Activated CD4-positive, alpha-beta T cell treated with anti-CD3 and anti-CD28 coated beads, Interleukin-10, Interleukin-2, amounts not matched to agents 100 ng/mL and 50 ng/mL, durations not matched to agents 16 hours and 8 hours (primary cell): ENCODE measurements at regions not wholly inside any gene's neighbourhood (a gene's known extent, or its start where the extent isn't known, plus 50 kb on each side); places are given as distances from the start of the nearest gene placed in this dataset.
"Not testable (repeated sequence)": the region's sequence is repeated elsewhere in the genome, so short reads cannot be mapped to it uniquely, and the experiment has no call there.

ENCODE experiments used
- DNase-seq: peaks from one replicate; pipeline ENCODE4 v3.0.0-alpha.2; 2020

DNA sequence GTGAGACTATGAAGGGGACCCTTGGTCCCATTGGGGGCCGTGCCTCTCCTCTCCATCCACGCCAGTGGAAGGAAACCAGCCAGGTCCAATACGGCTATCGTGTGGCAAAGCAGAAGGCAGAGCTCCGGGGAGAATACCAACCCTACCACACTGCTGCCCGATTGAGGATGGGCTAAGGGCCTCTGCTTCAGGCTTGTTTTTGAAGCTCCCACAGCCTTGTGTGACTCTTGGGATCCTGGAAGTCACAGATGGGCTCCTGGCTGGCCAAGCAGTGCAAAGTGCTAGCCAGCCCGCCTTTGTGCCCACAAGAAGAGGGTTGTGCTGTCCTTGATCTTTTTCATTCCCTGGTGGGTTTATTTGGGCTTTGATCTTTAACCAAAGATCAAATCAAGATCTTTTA lies 70.6 kb upstream of the ID2 start:
- DNase-seq: no peak

DNA sequence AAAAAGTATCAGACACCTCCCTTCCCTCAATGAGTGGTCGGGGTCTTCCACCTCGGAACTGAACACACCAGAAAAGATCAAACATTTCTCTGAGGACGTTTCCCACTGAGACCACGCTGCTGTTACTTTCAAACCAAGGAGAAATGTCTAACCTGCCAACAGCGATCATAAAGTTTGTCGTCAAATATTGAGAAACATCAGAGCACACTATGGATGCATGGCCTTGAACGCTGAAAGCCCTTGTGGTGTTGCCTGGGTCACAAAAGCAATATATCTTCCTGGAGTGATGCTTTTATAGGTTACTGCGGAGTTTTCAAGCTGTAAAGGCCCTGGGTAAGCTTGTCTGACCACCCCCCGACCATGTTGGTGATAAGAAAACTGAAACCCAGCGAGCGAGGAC lies 70.2 kb upstream of the ID2 start:
- no peak for DNase-seq

GRCh38 chr2:8612734-8613179 lies 69.1 kb upstream of the ID2 start:
- DNase-seq: no peak

- DNase-seq: not testable (repeated sequence)
These were observed 68.5 kb upstream of the ID2 start for GRCh38 chr2:8613207-8613999.

GRCh38 chr2:8614646-8615045 lies 67.2 kb upstream of the ID2 start:
- no peak for DNase-seq

DNA sequence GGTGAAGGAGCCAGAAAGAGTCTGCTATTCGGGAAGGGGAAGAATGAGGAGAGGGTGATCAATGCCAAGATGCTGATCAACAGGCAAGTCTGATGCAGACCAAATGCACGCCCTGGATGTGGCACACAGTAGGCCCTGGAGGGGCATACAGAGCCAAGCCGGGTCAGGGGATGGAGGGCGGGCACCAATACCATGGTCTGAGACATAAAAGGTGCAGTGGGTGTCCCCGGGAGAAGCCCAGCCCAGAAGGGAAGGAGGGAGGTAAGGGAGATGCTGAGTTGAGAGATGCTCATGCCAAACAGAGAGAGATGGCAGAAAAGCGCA lies 66.6 kb upstream of the ID2 start:
- DNase-seq: no peak

DNA sequence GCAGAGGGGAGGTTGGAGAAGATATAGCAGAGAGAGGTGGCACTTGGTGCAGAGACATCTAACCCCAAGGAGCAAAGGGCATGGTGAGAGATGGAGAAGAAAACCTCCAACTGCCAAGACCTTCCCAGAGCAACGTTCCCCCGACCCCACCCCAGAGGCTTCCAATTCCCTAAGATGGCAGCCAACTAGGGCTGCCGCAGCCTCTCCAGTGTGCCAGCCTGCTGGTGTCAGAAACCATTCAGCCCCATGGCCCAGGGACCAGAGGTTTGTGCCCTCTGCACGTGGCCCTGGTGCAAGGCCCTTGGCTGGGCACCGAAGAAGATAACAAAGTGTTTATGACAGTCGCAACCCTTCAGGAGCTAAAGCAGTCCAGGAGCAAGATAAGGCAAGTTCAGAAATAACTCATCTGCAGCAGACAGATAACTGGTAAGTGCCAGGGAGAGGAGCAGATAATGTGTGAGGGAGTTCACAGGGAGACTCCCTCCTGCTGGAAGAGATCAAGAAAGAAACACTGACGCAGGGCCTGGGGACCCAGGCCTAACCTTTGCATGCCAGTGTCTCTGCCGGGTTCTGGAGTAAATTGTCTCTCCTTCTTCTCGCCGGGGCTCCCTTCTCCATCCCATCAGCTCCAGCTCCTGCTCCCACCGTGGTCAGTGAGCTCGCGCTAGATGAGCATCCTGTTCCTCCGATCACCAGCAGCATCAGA lies 66.1 kb upstream of the ID2 start:
- no peak for DNase-seq

- DNase-seq: no peak
These were observed 64.8 kb upstream of the ID2 start for GRCh38 chr2:8617048-8617447.

- no peak for DNase-seq
These were observed 64.3 kb upstream of the ID2 start for GRCh38 chr2:8617590-8617989.

GRCh38 chr2:8619071-8619470 lies 62.8 kb upstream of the ID2 start:
- no peak for DNase-seq

- DNase-seq: no peak
These were observed 61.1 kb upstream of the ID2 start for GRCh38 chr2:8620611-8621382.

GRCh38 chr2:8622199-8622911 lies 59.5 kb upstream of the ID2 start:
- no peak for DNase-seq

DNA sequence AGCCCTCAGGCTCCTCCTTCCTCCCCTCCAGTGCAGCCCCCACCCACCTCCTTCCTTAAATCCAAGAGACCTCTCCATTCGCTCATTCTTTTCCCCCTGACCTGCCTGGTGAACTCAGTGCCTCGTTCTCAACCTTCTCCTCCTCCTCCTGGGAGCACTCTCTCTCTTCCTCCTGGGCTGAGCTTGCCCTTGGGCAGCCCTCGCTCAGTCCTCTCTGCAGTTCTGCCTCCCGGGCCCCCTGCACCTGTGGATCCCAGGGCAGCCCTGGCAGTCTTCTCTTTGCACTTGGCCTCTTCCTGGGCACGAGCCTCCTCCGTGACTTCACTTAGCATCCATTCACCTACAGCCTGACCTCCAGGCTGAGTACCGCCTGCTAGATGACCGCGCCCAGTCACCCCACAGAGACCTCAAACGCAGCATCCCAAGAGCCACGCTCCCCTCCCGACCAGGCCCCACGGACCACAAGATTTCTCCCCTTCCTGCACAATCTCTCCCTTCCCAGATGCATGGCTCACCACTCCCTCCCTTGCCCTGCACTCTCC lies 58.9 kb upstream of the ID2 start:
- DNase-seq: no peak

- no peak for DNase-seq
These were observed 58.3 kb upstream of the ID2 start for GRCh38 chr2:8623576-8623957.

DNA sequence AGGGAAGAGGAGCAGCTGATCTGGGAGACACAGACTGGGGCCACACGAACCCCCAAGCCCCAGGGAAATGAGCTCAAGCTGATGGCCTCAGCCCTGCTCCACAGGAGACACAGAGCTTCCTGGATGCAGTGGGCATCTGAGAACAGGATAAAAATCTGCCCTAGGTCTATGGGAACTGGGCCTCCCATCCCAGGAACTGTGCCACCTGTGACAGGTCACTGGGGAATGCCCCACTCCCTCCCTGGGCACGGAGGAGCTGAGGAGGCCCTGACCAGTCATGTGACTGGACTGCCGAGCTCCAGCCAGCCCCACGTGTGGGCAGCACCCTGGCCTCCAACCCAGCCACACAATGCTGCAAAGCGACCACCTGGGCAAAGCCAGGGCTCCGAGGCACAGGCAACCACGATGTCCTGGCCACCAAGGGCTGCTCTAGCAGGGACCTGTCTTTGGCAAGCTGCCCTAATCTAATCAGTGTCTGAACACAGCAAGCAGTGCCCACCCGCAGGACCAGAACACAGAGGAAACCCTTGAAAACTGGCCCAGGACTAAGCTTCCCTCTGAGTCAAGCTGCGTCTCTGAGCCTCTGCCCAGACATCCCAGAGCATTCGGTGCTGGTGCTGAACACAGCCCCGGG lies 57.8 kb upstream of the ID2 start:
- no peak for DNase-seq

- no peak for DNase-seq
These were observed 56.9 kb upstream of the ID2 start for GRCh38 chr2:8624855-8625398.

DNA sequence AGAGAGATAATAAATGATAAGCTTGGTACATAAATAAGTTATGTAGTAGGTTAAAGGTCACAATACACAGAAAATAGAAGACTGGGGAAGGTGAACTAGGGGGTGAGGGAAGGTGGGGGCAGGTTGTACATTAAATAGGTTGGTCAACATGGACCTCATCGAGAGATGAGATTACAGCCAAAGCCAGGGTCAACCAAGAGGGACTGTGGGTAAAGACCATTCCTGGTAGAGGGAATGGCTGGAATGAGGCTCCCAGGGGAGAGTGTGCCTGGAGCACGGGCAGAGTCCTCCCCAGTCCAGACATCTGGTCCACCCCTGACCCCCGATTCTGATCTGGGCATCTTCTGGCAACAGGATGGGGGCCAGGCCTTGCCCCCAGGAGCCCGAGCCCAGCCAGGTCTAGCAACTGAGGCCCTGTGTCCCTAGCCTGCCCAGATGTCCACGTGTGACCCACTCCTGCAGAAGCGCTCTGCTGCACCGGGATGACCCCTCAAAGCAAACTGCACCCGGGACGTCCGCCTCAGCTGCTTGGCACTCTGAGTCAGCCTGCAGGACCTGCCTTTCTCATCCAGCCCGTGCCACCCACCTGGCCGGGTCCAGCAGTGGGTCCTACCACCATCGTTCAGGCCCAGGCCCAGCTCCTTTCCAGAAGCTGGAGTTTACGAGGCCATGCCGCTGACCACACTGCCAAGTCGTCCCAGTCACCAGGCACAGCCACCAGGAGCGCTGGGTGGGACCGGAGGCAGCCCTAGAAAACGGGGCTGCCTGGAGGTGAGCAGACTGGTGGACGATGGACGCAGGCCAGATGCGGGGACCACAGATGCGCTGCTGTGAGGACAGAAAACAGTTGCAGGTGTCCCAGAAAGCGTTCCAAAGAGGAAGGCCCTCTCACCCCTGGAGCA lies 56.2 kb upstream of the ID2 start:
- DNase-seq: no peak

GRCh38 chr2:8626572-8626971 lies 55.3 kb upstream of the ID2 start:
- DNase-seq: no peak

DNA sequence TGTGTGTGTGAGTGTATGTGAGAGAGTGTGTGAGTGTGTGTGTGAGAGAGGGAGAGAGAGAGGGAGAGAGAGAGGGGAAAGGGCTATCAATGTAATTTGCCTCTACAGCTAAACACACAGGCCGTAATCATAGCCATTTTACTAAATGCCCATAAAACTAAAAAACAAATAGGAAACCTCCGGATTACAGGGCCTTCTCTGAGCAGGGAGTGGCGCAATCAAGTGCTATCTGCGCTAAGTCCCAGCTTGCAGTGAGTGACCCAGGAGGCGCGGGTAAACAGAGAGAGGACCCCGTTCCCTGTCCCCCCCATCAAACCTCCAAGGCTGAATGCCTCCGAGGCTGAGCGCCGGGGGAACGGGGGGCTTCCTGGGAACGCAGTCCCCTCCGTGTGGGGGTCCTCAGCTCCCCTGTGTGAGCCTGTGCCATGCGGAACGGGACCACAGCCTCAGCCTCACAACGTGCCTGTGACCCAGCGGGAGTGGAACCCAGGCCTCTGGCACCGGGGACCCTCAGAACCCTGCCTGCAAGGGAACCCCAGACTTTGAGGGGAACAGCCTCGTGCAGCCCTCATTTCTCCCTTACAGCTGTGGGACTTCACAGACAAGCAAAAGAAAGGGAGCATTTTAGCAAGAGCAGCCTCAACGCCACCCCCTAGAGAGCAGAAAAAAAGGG lies 54.7 kb upstream of the ID2 start:
- DNase-seq: no peak

DNA sequence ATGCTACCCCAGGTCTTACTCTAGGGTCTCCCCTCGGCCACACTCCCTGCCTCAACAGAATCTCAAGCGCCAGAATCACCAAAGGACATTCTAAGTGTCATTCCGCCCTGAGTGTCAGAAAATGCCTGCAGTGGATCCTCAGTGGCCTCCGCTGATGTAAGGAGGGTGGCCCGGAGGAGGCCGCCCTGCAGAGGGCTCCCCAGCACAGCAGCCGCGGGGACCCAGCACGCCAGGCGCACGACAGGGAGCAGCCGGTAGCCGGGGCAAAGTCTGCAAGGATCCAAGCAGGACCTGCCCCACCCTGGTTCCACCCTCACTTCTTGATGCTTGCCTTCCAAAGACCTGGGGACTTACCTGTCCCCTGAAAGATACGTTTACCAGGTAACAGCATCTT lies 54.2 kb upstream of the ID2 start:
- no peak for DNase-seq
